Mucosa of descending colon (tissue), 3 donors: ENCODE measurements at regions not wholly inside any gene's neighbourhood (a gene's known extent, or its start where the extent isn't known, plus 50 kb on each side); places are given as distances from the start of the nearest gene placed in this dataset.

Source experiments
- ATAC-seq: fragments of 200-7000 bp; cut with Tn5 transposase; one replicate; pipeline ENCODE4 v1.9.1; 2020; ENCODE audit warnings: mild to moderate bottlenecking, moderate library complexity
- DNase-seq, 3 donors: peaks; one replicate each; pipeline ENCODE4 v3.0.0-alpha.2; 2020
- H3K36me3 ChIP-seq: fragments of 200-600 bp; one replicate; pipeline ENCODE4 v1.8.0; 2021; ENCODE audit warnings: low read depth, mild to moderate bottlenecking
- H3K4me1 ChIP-seq: fragments of 200-600 bp; one replicate; pipeline ENCODE4 v1.8.0; 2021; ENCODE audit warnings: low read depth, mild to moderate bottlenecking
- H3K4me3 ChIP-seq: fragments of 200-600 bp; one replicate; pipeline ENCODE4 v1.8.0; 2021; ENCODE audit warnings: mild to moderate bottlenecking
- H3K9me3 ChIP-seq: fragments of 200-600 bp; one replicate; pipeline ENCODE4 v1.8.0; 2021; ENCODE audit warnings: mild to moderate bottlenecking
- CTCF ChIP-seq: fragments of 200-600 bp; IDR thresholded peaks from one replicate; pipeline ENCODE4 v1.8.0; 2022; ENCODE audit warnings: antibody characterized with exemption, mild to moderate bottlenecking
- intact Hi-C, 2 donors: fragments of 100-400 bp; cut with DNase I in 1 of 2; cut with micrococcal nuclease in 1 of 2; formaldehyde crosslinking; loops; one replicate each; pipeline versions ENCODE4 v1.11.0 to v1.11.1; 2022; cut with DNase I, micrococcal nuclease
- donor health status: DM: no; HTN: no; CAD: no; lungs with moderate emphysema.
- donor health status: DM: no; HTN: no; CAD: no.
- donor health status: DM: no; HTN: yes; CAD: no.

- no peaks in the 10 kb centered on the region for H3K9me3 ChIP-seq
- H3K4me3 ChIP-seq = no peak overlapping the region
- no peak for DNase-seq
- no peaks in the 10 kb centered on the region for H3K4me1 ChIP-seq
- TF ChIP-seq CTCF = no peak
- H3K36me3 ChIP-seq = no peaks in the 10 kb centered on the region
- no peak for ATAC-seq
- intact Hi-C loops = no loop called here
Observed at GRCh38 chr15:96225642-96226259, 104.7 kb upstream of the NR2F2 start.

- DNase-seq = no peak
- TF ChIP-seq CTCF = no peak
- no peaks in the 10 kb centered on the region for H3K36me3 ChIP-seq
- no peaks in the 10 kb centered on the region for H3K4me1 ChIP-seq
- no peak for ATAC-seq
- no peak overlapping the region for H3K4me3 ChIP-seq
- intact Hi-C loops = no loop called here
- H3K9me3 ChIP-seq = no peaks in the 10 kb centered on the region
Observed at GRCh38 chr15:96230526-96231181, 99.8 kb upstream of the NR2F2 start.

- no peak overlapping the region for H3K4me3 ChIP-seq
- H3K36me3 ChIP-seq = no peaks in the 10 kb centered on the region
- intact Hi-C loops = no loop called here
- DNase-seq (no peak), ATAC-seq (no peak)
- TF ChIP-seq CTCF = no peak
- no peaks in the 10 kb centered on the region for H3K9me3 ChIP-seq
- H3K4me1 ChIP-seq = no peaks in the 10 kb centered on the region
Observed at GRCh38 chr15:96232335-96232734, 98.2 kb upstream of the NR2F2 start.

GRCh38 chr15:96234109-96234892 is 96.2 kb upstream of the NR2F2 start:
- Histone ChIP-seq H3K4me1 (no peaks in the 10 kb centered on the region), H3K36me3 (no peaks in the 10 kb centered on the region), H3K4me3 (no peak overlapping the region), H3K9me3 (no peaks in the 10 kb centered on the region)
- TF ChIP-seq CTCF = no peak
- DNase-seq (no peak), ATAC-seq (no peak)
- intact Hi-C loops = no loop called here

- no peaks in the 10 kb centered on the region for H3K36me3 ChIP-seq
- no peak for TF ChIP-seq CTCF
- intact Hi-C loops = no loop called here
Observed at GRCh38 chr15:96237002-96237401, 93.5 kb upstream of the NR2F2 start.

More at GRCh38 chr15:96237002-96237401, 93.5 kb upstream of the NR2F2 start:
- no peak overlapping the region for H3K4me3 ChIP-seq
- no peaks in the 10 kb centered on the region for H3K4me1 ChIP-seq
- no peaks in the 10 kb centered on the region for H3K9me3 ChIP-seq
- ATAC-seq = no peak
- no peak for DNase-seq
